ENCODE measurements at regions not wholly inside any gene's neighbourhood (a gene's known extent, or its start where the extent isn't known, plus 50 kb on each side); places are given as distances from the start of the nearest gene placed in this dataset.
A peak's percentile ranks its signal among the peaks of the same experiment; 100 is the strongest.
"Not testable (repeated sequence)": the region's sequence is repeated elsewhere in the genome, so short reads cannot be mapped to it uniquely, and the experiment has no call there.

- not testable (repeated sequence) for H3K27me3 ChIP-seq, H3K36me3 ChIP-seq, H3K9me3 ChIP-seq, H3K4me3 ChIP-seq, DNase-seq
Measured at GRCh38 chr14:55919800-55920199, 198.4 kb upstream of the PELI2 start.

- Histone ChIP-seq H3K4me3 (no peak overlapping the region), H3K9me3 (no peaks in the 10 kb centered on the region), H3K36me3 (no peaks in the 10 kb centered on the region), H3K27me3 (no peaks in the 10 kb centered on the region)
- no peak for DNase-seq
Measured at GRCh38 chr14:55921511-55921910, 196.7 kb upstream of the PELI2 start.

GRCh38 chr14:55926007-55926406 is 192.2 kb upstream of the PELI2 start:
- Histone ChIP-seq H3K36me3 (no peaks in the 10 kb centered on the region), H3K9me3 (no peaks in the 10 kb centered on the region), H3K27me3 (no peaks in the 10 kb centered on the region), H3K4me3 (no peak overlapping the region)
- DNase-seq, result no peak

- Histone ChIP-seq H3K27me3 (no peaks in the 10 kb centered on the region), H3K9me3 (no peaks in the 10 kb centered on the region), H3K36me3 (no peaks in the 10 kb centered on the region), H3K4me3 (no peak overlapping the region)
- no peak for DNase-seq
Measured at GRCh38 chr14:55927028-55927427, 191.2 kb upstream of the PELI2 start.

GRCh38 chr14:55928276-55928675 is 189.9 kb upstream of the PELI2 start:
- no peak for DNase-seq
- Histone ChIP-seq H3K27me3 (no peaks in the 10 kb centered on the region), H3K4me3 (no peak overlapping the region)

GRCh38 chr14:55929136-55929535 is 189.1 kb upstream of the PELI2 start:
- Histone ChIP-seq H3K27me3 (no peaks in the 10 kb centered on the region), H3K36me3 (no peaks in the 10 kb centered on the region), H3K9me3 (no peaks in the 10 kb centered on the region), H3K4me3 (no peak overlapping the region)
- no peak for DNase-seq

More at GRCh38 chr14:55928276-55928675, 189.9 kb upstream of the PELI2 start:
- H3K36me3 ChIP-seq, result no peaks in the 10 kb centered on the region
- no peaks in the 10 kb centered on the region for H3K9me3 ChIP-seq

- Histone ChIP-seq H3K36me3 (no peaks in the 10 kb centered on the region), H3K9me3 (no peaks in the 10 kb centered on the region), H3K4me3 (no peak overlapping the region), H3K27me3 (no peaks in the 10 kb centered on the region)
- DNase-seq, result no peak
Measured at GRCh38 chr14:55930016-55930784, 188.0 kb upstream of the PELI2 start.

GRCh38 chr14:55936691-55937090 is 181.5 kb upstream of the PELI2 start:
- no peaks in the 10 kb centered on the region for H3K27me3 ChIP-seq
- H3K36me3 ChIP-seq, result no peaks in the 10 kb centered on the region
- no peak for DNase-seq
- H3K9me3 ChIP-seq, result no peaks in the 10 kb centered on the region
- H3K4me3 ChIP-seq, result no peak overlapping the region

GRCh38 chr14:55938249-55938791 is 179.9 kb upstream of the PELI2 start:
- no peaks in the 10 kb centered on the region for H3K9me3 ChIP-seq

GRCh38 chr14:55942076-55942654 is 176.0 kb upstream of the PELI2 start:
- Histone ChIP-seq H3K27me3 (no peaks in the 10 kb centered on the region), H3K36me3 (no peaks in the 10 kb centered on the region), H3K4me3 (no peak overlapping the region), H3K9me3 (no peaks in the 10 kb centered on the region)
- DNase-seq, result no peak

More at GRCh38 chr14:55938249-55938791, 179.9 kb upstream of the PELI2 start:
- H3K27me3 ChIP-seq, result no peaks in the 10 kb centered on the region
- H3K36me3 ChIP-seq, result no peaks in the 10 kb centered on the region
- peak; percentile 92 for DNase-seq
- no peak overlapping the region for H3K4me3 ChIP-seq

GRCh38 chr14:55942826-55943225 is 175.4 kb upstream of the PELI2 start:
- Histone ChIP-seq H3K27me3 (no peaks in the 10 kb centered on the region), H3K36me3 (no peaks in the 10 kb centered on the region), H3K4me3 (no peak overlapping the region), H3K9me3 (no peaks in the 10 kb centered on the region)
- no peak for DNase-seq

GRCh38 chr14:55944757-55945156 is 173.5 kb upstream of the PELI2 start:
- no peak for DNase-seq
- no peaks in the 10 kb centered on the region for H3K9me3 ChIP-seq
- H3K36me3 ChIP-seq, result no peaks in the 10 kb centered on the region
- H3K27me3 ChIP-seq, result no peaks in the 10 kb centered on the region
- H3K4me3 ChIP-seq, result no peak overlapping the region

GRCh38 chr14:55946231-55946630 is 172.0 kb upstream of the PELI2 start:
- no peaks in the 10 kb centered on the region for H3K36me3 ChIP-seq
- H3K27me3 ChIP-seq, result no peaks in the 10 kb centered on the region
- no peak overlapping the region for H3K4me3 ChIP-seq
- H3K9me3 ChIP-seq, result no peaks in the 10 kb centered on the region
- no peak for DNase-seq

GRCh38 chr14:55948399-55948798 is 169.8 kb upstream of the PELI2 start:
- Histone ChIP-seq H3K36me3 (no peaks in the 10 kb centered on the region), H3K27me3 (no peaks in the 10 kb centered on the region), H3K9me3 (no peaks in the 10 kb centered on the region), H3K4me3 (no peak overlapping the region)
- DNase-seq, result no peak

- H3K27me3 ChIP-seq, result no peaks in the 10 kb centered on the region
- H3K9me3 ChIP-seq, result no peaks in the 10 kb centered on the region
- no peaks in the 10 kb centered on the region for H3K36me3 ChIP-seq
- H3K4me3 ChIP-seq, result no peak overlapping the region
- DNase-seq, result no peak
Measured at GRCh38 chr14:55949708-55950107, 168.5 kb upstream of the PELI2 start.

- Histone ChIP-seq H3K9me3 (no peaks in the 10 kb centered on the region), H3K4me3 (no peak overlapping the region), H3K36me3 (no peaks in the 10 kb centered on the region), H3K27me3 (no peaks in the 10 kb centered on the region)
- no peak for DNase-seq
Measured at GRCh38 chr14:55950135-55950534, 168.1 kb upstream of the PELI2 start.

GRCh38 chr14:55951341-55952206 is 166.6 kb upstream of the PELI2 start:
- H3K36me3 ChIP-seq, result no peaks in the 10 kb centered on the region
- no peak for DNase-seq
- no peaks in the 10 kb centered on the region for H3K27me3 ChIP-seq
- no peak overlapping the region for H3K4me3 ChIP-seq
- H3K9me3 ChIP-seq, result no peaks in the 10 kb centered on the region

Measured in MG63 (cell line).